NK-92 treated with Interleukin-12 subunit alpha and Interleukin-12 subunit beta, amount 100 ng/mL, for 24 hours (cell line): ENCODE measurements at regions not wholly inside any gene's neighbourhood (a gene's known extent, or its start where the extent isn't known, plus 50 kb on each side); places are given as distances from the start of the nearest gene placed in this dataset.

Experiments
- DNase-seq: peaks from one replicate; lab custom pipeline; 2025; lab: John Stamatoyannopoulos, UW

GRCh38 chr17:68812876-68813584 lies 142.2 kb downstream of the ABCA8 start:
- DNase-seq, result no peak

- no peak for DNase-seq
Observed at GRCh38 chr17:68809148-68809547, 146.0 kb downstream of the ABCA8 start.

- DNase-seq, result no peak
Observed at GRCh38 chr17:68807998-68808772, 147.0 kb downstream of the ABCA8 start.

GRCh38 chr17:68805609-68806008 lies 149.6 kb downstream of the ABCA8 start:
- DNase-seq, result no peak

- no peak for DNase-seq
Observed at GRCh38 chr17:68804777-68805520, 150.2 kb downstream of the ABCA8 start.

GRCh38 chr17:68803164-68803929 lies 151.8 kb downstream of the ABCA8 start:
- no peak for DNase-seq

- DNase-seq, result no peak
Observed at GRCh38 chr17:68801335-68802247, 153.6 kb downstream of the ABCA8 start.

GRCh38 chr17:68800751-68801150 lies 154.4 kb downstream of the ABCA8 start:
- no peak for DNase-seq

GRCh38 chr17:68794636-68795434 lies 160.4 kb downstream of the ABCA8 start:
- DNase-seq, result no peak

- no peak for DNase-seq
Observed at GRCh38 chr17:68792873-68793272, 162.3 kb downstream of the ABCA8 start.

GRCh38 chr17:68792042-68792685 lies 163.0 kb downstream of the ABCA8 start:
- no peak for DNase-seq

GRCh38 chr17:68790931-68791330 lies 164.3 kb downstream of the ABCA8 start:
- no peak for DNase-seq

- DNase-seq, result no peak
Observed at GRCh38 chr17:68790492-68790891, 164.7 kb downstream of the ABCA8 start.

- no peak for DNase-seq
Observed at GRCh38 chr17:68789203-68789962, 165.8 kb downstream of the ABCA8 start.

- DNase-seq, result no peak
Observed at GRCh38 chr17:68785565-68786486, 169.4 kb downstream of the ABCA8 start.

GRCh38 chr17:68784431-68784830 lies 170.8 kb downstream of the ABCA8 start:
- no peak for DNase-seq

- no peak for DNase-seq
Observed at GRCh38 chr17:68783861-68784260, 171.3 kb downstream of the ABCA8 start.

GRCh38 chr17:68782789-68783188 lies 172.4 kb downstream of the ABCA8 start:
- no peak for DNase-seq
